ENCODE measurements at regions not wholly inside any gene's neighbourhood (a gene's known extent, or its start where the extent isn't known, plus 50 kb on each side); places are given as distances from the start of the nearest gene placed in this dataset.

GRCh38 chr1:182249201-182249676, 142.4 kb downstream of the GLUL start (continued):
- peak in 1 of 2 experiments; percentile 51; a peak in 1 of 4 replicates for TF ChIP-seq POLR2A (IDR thresholded peaks at IDR 0.05; ENCODE audit: insufficient read depth in 1 of 2, low read depth in 2 of 2, low read length in 2 of 2)
- TF ChIP-seq ZNF615 (CRISPR knock-in tag; IDR thresholded peaks at IDR 0.05; ENCODE audit: borderline replicate concordance): no peak
- no peak for TF ChIP-seq FUBP1 (CRISPR knock-in tag; IDR thresholded peaks at IDR 0.05; ENCODE audit: borderline replicate concordance)
- TF ChIP-seq EHMT2 (IDR thresholded peaks at IDR 0.05; ENCODE audit: borderline replicate concordance, low read depth, low read length): no peak
- TF ChIP-seq ZNF205 (CRISPR knock-in tag; IDR thresholded peaks at IDR 0.05): 0 out of 2 replicates have a peak, but pooled peaks have one; percentile 23
- no peak for TF ChIP-seq CHCHD3 (CRISPR knock-in tag; IDR thresholded peaks at IDR 0.05)
- no peak for TF ChIP-seq SMAD1 (CRISPR knock-in tag; IDR thresholded peaks at IDR 0.05; ENCODE audit: borderline replicate concordance, low read depth)
- no peak for TF ChIP-seq ZNF709 (CRISPR knock-in tag; IDR thresholded peaks at IDR 0.05)
- no peak for TF ChIP-seq JARID2 (CRISPR knock-in tag; IDR thresholded peaks at IDR 0.05; ENCODE audit: insufficient replicate concordance)
- peak; percentile 69 for TF ChIP-seq FOXA3 (CRISPR knock-in tag; IDR thresholded peaks at IDR 0.05)
- TF ChIP-seq ZBTB3 (CRISPR knock-in tag; IDR thresholded peaks at IDR 0.05; ENCODE audit: borderline replicate concordance, low read depth): no peak
- TF ChIP-seq ZNF234 (CRISPR knock-in tag; conservative IDR thresholded peaks at IDR 0.05): no peak
- TF ChIP-seq ZNF260 (CRISPR knock-in tag; IDR thresholded peaks at IDR 0.05; ENCODE audit: borderline replicate concordance, low read depth): no peak
- no peak for TF ChIP-seq NR3C1 (CRISPR knock-in tag; IDR thresholded peaks at IDR 0.05)
- 0 out of 2 replicates have a peak, but pooled peaks have one; percentile 44 for TF ChIP-seq MXD4 (CRISPR knock-in tag; IDR thresholded peaks at IDR 0.05)
- TF ChIP-seq PATZ1 (CRISPR knock-in tag; IDR thresholded peaks at IDR 0.05): peak; percentile 36; the same call in 1 of the 2 replicates
- TF ChIP-seq GRHL1 (CRISPR knock-in tag; conservative IDR thresholded peaks at IDR 0.05): no peak
- TF ChIP-seq SKI (IDR thresholded peaks at IDR 0.05; ENCODE audit: partially characterized antibody): no peak
- TF ChIP-seq ZHX1 (CRISPR knock-in tag; IDR thresholded peaks at IDR 0.05; ENCODE audit: low read depth): no peak; the same call in 1 of the 2 replicates
- TF ChIP-seq HOXD1 (CRISPR knock-in tag; IDR thresholded peaks at IDR 0.05): no peak
- TF ChIP-seq ZNF777 (CRISPR knock-in tag; IDR thresholded peaks at IDR 0.05): no peak
- TF ChIP-seq MED13 (CRISPR knock-in tag; IDR thresholded peaks at IDR 0.05): no peak
- TF ChIP-seq ZNF263 (CRISPR knock-in tag; IDR thresholded peaks at IDR 0.05): no peak
- no peak for TF ChIP-seq ZNF317 (CRISPR knock-in tag; IDR thresholded peaks at IDR 0.05)
